ENCODE measurements at regions not wholly inside any gene's neighbourhood (a gene's known extent, or its start where the extent isn't known, plus 50 kb on each side); places are given as distances from the start of the nearest gene placed in this dataset.

- H3K36me3 ChIP-seq (ENCODE audit: control insufficient read depth in 2 of 2, extremely low read depth in 1 of 2, insufficient read depth in 2 of 2, low read length in 2 of 2): no peaks in the 10 kb centered on the region
- CTCF ChIA-PET: no interaction called here
- H3K9me3 ChIP-seq (replicated peaks; ENCODE audit: control insufficient read depth, insufficient read depth, low read length): peaks cover 5% of the 10 kb centered on the region
- H3K79me2 ChIP-seq (ENCODE audit: control insufficient read depth, insufficient read depth, low read length): no peaks in the 10 kb centered on the region
- no peak overlapping the region for H3K4me2 ChIP-seq (ENCODE audit: insufficient read depth, low read length)
- H4K20me1 ChIP-seq (replicated peaks; ENCODE audit: control insufficient read depth, extremely low read depth, insufficient read depth, low read length): no peaks in the 10 kb centered on the region
- DNase-seq (ENCODE audit: low read depth, low spot score) (no peak), FAIRE-seq (no peak)
- H3K27ac ChIP-seq (ENCODE audit: insufficient read depth, low read depth, low read length): no peak overlapping the region
- H3K9me1 ChIP-seq (replicated peaks; ENCODE audit: control insufficient read depth, extremely low read depth, insufficient read depth, low read length): no peaks in the 10 kb centered on the region
- POLR2A ChIA-PET: no interaction called here
- no peak overlapping the region for H2AFZ ChIP-seq (ENCODE audit: low read depth, low read length)
- BruUV-seq (replicated peaks): no TSS peak
- H3K4me3 ChIP-seq (replicated peaks in 1 of 3; ENCODE audit: insufficient read depth in 1 of 3, low read depth in 1 of 3, low read length in 3 of 3): no peak overlapping the region
- no peak overlapping the region for H3K9ac ChIP-seq (replicated peaks; ENCODE audit: extremely low read depth, insufficient read depth, low read length)
- intact Hi-C loops (cut with micrococcal nuclease): no loop called here
- no peaks in the 10 kb centered on the region for H3K4me1 ChIP-seq (ENCODE audit: control insufficient read depth, extremely low read depth, insufficient read depth, low read length)
- H3K27me3 ChIP-seq (ENCODE audit: control insufficient read depth in 2 of 2, insufficient read depth in 2 of 2, low read length in 2 of 2): no peaks in the 10 kb centered on the region
- dilution Hi-C loops (cut with MboI; ENCODE audit: extremely low pct_ligation_motif_present, low sequenced_read_pairs): no loop called here
- TF ChIP-seq POLR2A (IDR thresholded peaks at IDR 0.05; ENCODE audit: low read depth, low read length) (no peak), MAX (IDR thresholded peaks at IDR 0.05; ENCODE audit: insufficient read depth, insufficient read length) (no peak), CTCF (IDR thresholded peaks at IDR 0.05; ENCODE audit: extremely low read depth in 1 of 2, insufficient read depth in 1 of 2, low read depth in 1 of 2, low read length in 2 of 2) (no peak), JUN (IDR thresholded peaks at IDR 0.05; ENCODE audit: borderline replicate concordance, insufficient read depth, insufficient read length, low read depth) (no peak), POLR2AphosphoS5 (IDR thresholded peaks at IDR 0.05; ENCODE audit: insufficient read depth, low read depth, low read length) (no peak), FOS (IDR thresholded peaks at IDR 0.05; ENCODE audit: borderline replicate concordance, insufficient read depth, low read length) (no peak), GATA2 (IDR thresholded peaks at IDR 0.05; ENCODE audit: insufficient read depth, insufficient read length, low read depth, low read length) (no peak), EZH2 (IDR thresholded peaks at IDR 0.05; ENCODE audit: borderline replicate concordance, low read depth, low read length, severe bottlenecking) (no peak), MYC (IDR thresholded peaks at IDR 0.05; ENCODE audit: low read depth, low read length) (no peak)
Observed at GRCh38 chr5:156189628-156190027, 137.3 kb upstream of the SGCD start.

All from endothelial cell of umbilical vein (primary cell).